ENCODE measurements at regions not wholly inside any gene's neighbourhood (a gene's known extent, or its start where the extent isn't known, plus 50 kb on each side); places are given as distances from the start of the nearest gene placed in this dataset.

DNA sequence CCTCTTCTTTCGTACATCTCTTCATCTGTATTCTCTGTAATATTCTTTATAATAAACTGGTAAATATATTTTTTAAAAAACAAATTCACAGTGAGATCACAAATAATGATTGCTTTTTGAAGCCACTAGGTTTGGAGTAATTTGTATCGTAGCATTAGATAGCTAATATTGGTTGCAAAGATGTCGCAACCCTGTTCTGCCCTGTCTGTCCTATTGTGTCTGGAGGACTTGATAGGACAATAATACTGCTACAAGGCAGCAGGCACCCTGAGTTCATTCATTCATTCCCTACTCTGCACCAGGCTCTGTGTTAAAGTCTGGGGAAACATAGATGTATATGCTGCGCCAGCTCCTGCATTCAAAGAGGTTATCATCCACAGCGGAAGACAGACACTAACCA is 206.7 kb upstream of the KLF4 start:
- WGBS (ENCODE audit: low lambda C conversion rate), result 59% methylated on average over 5 of the region's 5 CpGs
- Histone ChIP-seq H3K9ac (ENCODE audit: insufficient read depth, low read depth, low read length) (no peak overlapping the region), H2AFZ (ENCODE audit: low read length) (no peak overlapping the region), H3K36me3 (replicated peaks in 1 of 2; ENCODE audit: control insufficient read depth in 1 of 2, insufficient read depth in 2 of 2, low read length in 2 of 2) (no peaks in the 10 kb centered on the region), H3K4me1 (ENCODE audit: insufficient read depth, low read length) (no peaks in the 10 kb centered on the region), H4K20me1 (ENCODE audit: insufficient read depth, low read length) (no peaks in the 10 kb centered on the region), H3K27me3 (ENCODE audit: control insufficient read depth in 1 of 2, insufficient read depth in 2 of 2, low read length in 2 of 2) (no peaks in the 10 kb centered on the region), H3K27ac (ENCODE audit: extremely low read length, insufficient read depth, low read length) (no peak overlapping the region), H3K4me3 (replicated peaks in 1 of 3; ENCODE audit: insufficient read depth in 1 of 3, low read depth in 2 of 3, low read length in 3 of 3) (no peak overlapping the region), H3K79me2 (ENCODE audit: insufficient read depth, low read length) (no peaks in the 10 kb centered on the region), H3K4me2 (ENCODE audit: low read depth, low read length) (no peak overlapping the region), H3K9me3 (ENCODE audit: low read length) (no peaks in the 10 kb centered on the region)
- TF ChIP-seq ZNF629 (CRISPR knock-in tag; conservative IDR thresholded peaks at IDR 0.05) (no peak), CEBPB (IDR thresholded peaks at IDR 0.05; ENCODE audit: borderline replicate concordance, low read depth, low read length) (peak; percentile 62; the same call in 1 of the 2 replicates)
- FAIRE-seq, result no peak
- POLR2A ChIA-PET, result no interaction called here
- CTCF ChIA-PET (ENCODE audit: low intra/inter-chr PET ratio, low total read pairs), result no interaction called here
- DNase-seq (ENCODE audit: low spot score), result no peak
- in situ Hi-C loops (cut with HindIII; ENCODE audit: extremely low pct_ligation_motif_present, low pct_unique_long_range_greater_than_20kb) (no loop called here), intact Hi-C loops (cut with micrococcal nuclease; ENCODE audit: unreplicated experiment) (no loop called here)
- no TSS peak for BruUV-seq (replicated peaks)
- ATAC-seq, result no peak

DNA sequence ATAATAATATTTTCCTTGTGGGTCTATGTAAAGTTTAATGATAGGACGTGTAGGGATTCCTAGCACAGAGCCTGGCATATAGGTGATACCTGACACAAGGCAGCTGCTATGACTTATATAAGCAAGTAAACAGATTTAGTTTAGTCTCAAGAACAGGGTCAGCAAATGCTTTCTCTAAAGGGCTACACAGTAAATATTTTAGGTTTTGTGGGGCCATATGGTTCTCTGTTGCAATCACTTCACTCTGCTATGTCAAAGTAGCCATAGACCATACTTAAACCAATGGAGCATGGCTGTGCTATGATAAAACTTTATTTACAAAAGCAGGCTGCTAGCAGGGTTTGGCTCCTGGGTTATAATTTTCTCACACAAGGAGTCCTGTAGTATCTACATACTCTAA is 204.8 kb upstream of the KLF4 start:
- Histone ChIP-seq H3K9me3 (ENCODE audit: low read length) (no peaks in the 10 kb centered on the region), H3K27me3 (ENCODE audit: control insufficient read depth in 1 of 2, insufficient read depth in 2 of 2, low read length in 2 of 2) (no peaks in the 10 kb centered on the region), H3K36me3 (replicated peaks in 1 of 2; ENCODE audit: control insufficient read depth in 1 of 2, insufficient read depth in 2 of 2, low read length in 2 of 2) (no peaks in the 10 kb centered on the region), H3K4me1 (ENCODE audit: insufficient read depth, low read length) (no peaks in the 10 kb centered on the region), H3K27ac (ENCODE audit: extremely low read length, insufficient read depth, low read length) (no peak overlapping the region), H2AFZ (ENCODE audit: low read length) (no peak overlapping the region), H3K4me3 (replicated peaks in 1 of 3; ENCODE audit: insufficient read depth in 1 of 3, low read depth in 2 of 3, low read length in 3 of 3) (no peak overlapping the region), H4K20me1 (ENCODE audit: insufficient read depth, low read length) (no peaks in the 10 kb centered on the region), H3K79me2 (ENCODE audit: insufficient read depth, low read length) (no peaks in the 10 kb centered on the region), H3K4me2 (ENCODE audit: low read depth, low read length) (no peak overlapping the region), H3K9ac (ENCODE audit: insufficient read depth, low read depth, low read length) (no peak overlapping the region)
- FAIRE-seq (no peak), DNase-seq (ENCODE audit: low spot score) (no peak), ATAC-seq (no peak)
- WGBS (ENCODE audit: low lambda C conversion rate), result 5% methylated on average over 1 of the region's 1 CpG
- BruUV-seq (replicated peaks), result no TSS peak
- ChIA-PET CTCF (ENCODE audit: low intra/inter-chr PET ratio, low total read pairs) (no interaction called here), POLR2A (no interaction called here)
- intact Hi-C loops (cut with micrococcal nuclease; ENCODE audit: unreplicated experiment) (no loop called here), in situ Hi-C loops (cut with HindIII; ENCODE audit: extremely low pct_ligation_motif_present, low pct_unique_long_range_greater_than_20kb) (no loop called here)
- TF ChIP-seq CEBPG (CRISPR knock-in tag; IDR thresholded peaks at IDR 0.05), result no peak
- TF ChIP-seq TP53 (CRISPR knock-in tag; conservative IDR thresholded peaks at IDR 0.05), result no peak
- TF ChIP-seq POLR2G (IDR thresholded peaks at IDR 0.05; ENCODE audit: low read depth, low read length), result no peak
- TF ChIP-seq, protein P1, sequence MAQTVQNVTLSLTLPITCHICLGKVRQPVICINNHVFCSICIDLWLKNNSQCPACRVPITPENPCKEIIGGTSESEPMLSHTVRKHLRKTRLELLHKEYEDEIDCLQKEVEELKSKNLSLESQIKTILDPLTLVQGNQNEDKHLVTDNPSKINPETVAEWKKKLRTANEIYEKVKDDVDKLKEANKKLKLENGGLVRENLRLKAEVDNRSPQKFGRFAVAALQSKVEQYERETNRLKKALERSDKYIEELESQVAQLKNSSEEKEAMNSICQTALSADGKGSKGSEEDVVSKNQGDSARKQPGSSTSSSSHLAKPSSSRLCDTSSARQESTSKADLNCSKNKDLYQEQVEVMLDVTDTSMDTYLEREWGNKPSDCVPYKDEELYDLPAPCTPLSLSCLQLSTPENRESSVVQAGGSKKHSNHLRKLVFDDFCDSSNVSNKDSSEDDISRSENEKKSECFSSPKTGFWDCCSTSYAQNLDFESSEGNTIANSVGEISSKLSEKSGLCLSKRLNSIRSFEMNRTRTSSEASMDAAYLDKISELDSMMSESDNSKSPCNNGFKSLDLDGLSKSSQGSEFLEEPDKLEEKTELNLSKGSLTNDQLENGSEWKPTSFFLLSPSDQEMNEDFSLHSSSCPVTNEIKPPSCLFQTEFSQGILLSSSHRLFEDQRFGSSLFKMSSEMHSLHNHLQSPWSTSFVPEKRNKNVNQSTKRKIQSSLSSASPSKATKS (CRISPR knock-in tag; IDR thresholded peaks at IDR 0.05), result no peak
- no peak for TF ChIP-seq ZNF747 (CRISPR knock-in tag; IDR thresholded peaks at IDR 0.05; ENCODE audit: borderline replicate concordance)
- TF ChIP-seq, protein P2, sequence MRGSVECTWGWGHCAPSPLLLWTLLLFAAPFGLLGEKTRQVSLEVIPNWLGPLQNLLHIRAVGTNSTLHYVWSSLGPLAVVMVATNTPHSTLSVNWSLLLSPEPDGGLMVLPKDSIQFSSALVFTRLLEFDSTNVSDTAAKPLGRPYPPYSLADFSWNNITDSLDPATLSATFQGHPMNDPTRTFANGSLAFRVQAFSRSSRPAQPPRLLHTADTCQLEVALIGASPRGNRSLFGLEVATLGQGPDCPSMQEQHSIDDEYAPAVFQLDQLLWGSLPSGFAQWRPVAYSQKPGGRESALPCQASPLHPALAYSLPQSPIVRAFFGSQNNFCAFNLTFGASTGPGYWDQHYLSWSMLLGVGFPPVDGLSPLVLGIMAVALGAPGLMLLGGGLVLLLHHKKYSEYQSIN (CRISPR knock-in tag; IDR thresholded peaks at IDR 0.05; ENCODE audit: borderline replicate concordance), result no peak
- TF ChIP-seq, protein P3, sequence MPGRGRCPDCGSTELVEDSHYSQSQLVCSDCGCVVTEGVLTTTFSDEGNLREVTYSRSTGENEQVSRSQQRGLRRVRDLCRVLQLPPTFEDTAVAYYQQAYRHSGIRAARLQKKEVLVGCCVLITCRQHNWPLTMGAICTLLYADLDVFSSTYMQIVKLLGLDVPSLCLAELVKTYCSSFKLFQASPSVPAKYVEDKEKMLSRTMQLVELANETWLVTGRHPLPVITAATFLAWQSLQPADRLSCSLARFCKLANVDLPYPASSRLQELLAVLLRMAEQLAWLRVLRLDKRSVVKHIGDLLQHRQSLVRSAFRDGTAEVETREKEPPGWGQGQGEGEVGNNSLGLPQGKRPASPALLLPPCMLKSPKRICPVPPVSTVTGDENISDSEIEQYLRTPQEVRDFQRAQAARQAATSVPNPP (CRISPR knock-in tag; IDR thresholded peaks at IDR 0.05), result no peak
- no peak for TF ChIP-seq ZNF816 (CRISPR knock-in tag; IDR thresholded peaks at IDR 0.05; ENCODE audit: borderline replicate concordance)

Measured in HepG2 (cell line).